ENCODE measurements at regions not wholly inside any gene's neighbourhood (a gene's known extent, or its start where the extent isn't known, plus 50 kb on each side); places are given as distances from the start of the nearest gene placed in this dataset.

- ATAC-seq (ENCODE audit: low read depth) (no peak), DNase-seq (no peak)
- H3K27me3 Mint-ChIP-seq, result peaks cover 14% of the 10 kb centered on the region
- H3K9me3 Mint-ChIP-seq, result peaks cover 5% of the 10 kb centered on the region
- H3K27ac Mint-ChIP-seq, result no peak overlapping the region
- no peak overlapping the region for H3K4me3 Mint-ChIP-seq
- POLR2A ChIA-PET, result no interaction called here
- no peaks in the 10 kb centered on the region for H3K36me3 Mint-ChIP-seq
- no peaks in the 10 kb centered on the region for H3K4me1 Mint-ChIP-seq
Observed at GRCh38 chr4:141290771-141291170, 70.1 kb downstream of the ZNF330 start.

GRCh38 chr4:141294306-141294705 is 73.6 kb downstream of the ZNF330 start:
- H3K4me1 Mint-ChIP-seq, result no peaks in the 10 kb centered on the region
- H3K9me3 Mint-ChIP-seq, result peaks cover 5% of the 10 kb centered on the region
- H3K27me3 Mint-ChIP-seq, result peaks cover 2% of the 10 kb centered on the region
- no peak for DNase-seq
- H3K36me3 Mint-ChIP-seq, result no peaks in the 10 kb centered on the region
- POLR2A ChIA-PET, result no interaction called here
- H3K4me3 Mint-ChIP-seq, result no peak overlapping the region
- H3K27ac Mint-ChIP-seq, result no peak overlapping the region
- no peak for ATAC-seq (ENCODE audit: low read depth)

- POLR2A ChIA-PET, result no interaction called here
- peaks cover 13% of the 10 kb centered on the region for H3K27me3 Mint-ChIP-seq
Observed at GRCh38 chr4:141301216-141301615, 80.5 kb downstream of the ZNF330 start.

GRCh38 chr4:141302924-141303323 is 82.2 kb downstream of the ZNF330 start:
- POLR2A ChIA-PET, result no interaction called here
- Mint-ChIP-seq H3K36me3 (no peaks in the 10 kb centered on the region), H3K27me3 (peaks cover 13% of the 10 kb centered on the region), H3K4me3 (no peak overlapping the region), H3K4me1 (peaks cover 6% of the 10 kb centered on the region), H3K27ac (no peak overlapping the region), H3K9me3 (no peaks in the 10 kb centered on the region)
- no peak for ATAC-seq (ENCODE audit: low read depth)
- no peak for DNase-seq

More at GRCh38 chr4:141301216-141301615, 80.5 kb downstream of the ZNF330 start:
- no peak for DNase-seq
- ATAC-seq (ENCODE audit: low read depth), result no peak
- Mint-ChIP-seq H3K9me3 (no peaks in the 10 kb centered on the region), H3K4me1 (no peaks in the 10 kb centered on the region), H3K27ac (no peak overlapping the region), H3K36me3 (no peaks in the 10 kb centered on the region), H3K4me3 (no peak overlapping the region)

GRCh38 chr4:141304346-141304745 is 83.7 kb downstream of the ZNF330 start:
- Mint-ChIP-seq H3K4me3 (no peak overlapping the region), H3K36me3 (no peaks in the 10 kb centered on the region), H3K27ac (no peak overlapping the region), H3K4me1 (peaks cover 6% of the 10 kb centered on the region), H3K27me3 (peaks cover 13% of the 10 kb centered on the region), H3K9me3 (no peaks in the 10 kb centered on the region)
- DNase-seq (no peak), ATAC-seq (ENCODE audit: low read depth) (no peak)
- POLR2A ChIA-PET, result no interaction called here

GRCh38 chr4:141306331-141306730 is 85.6 kb downstream of the ZNF330 start:
- DNase-seq, result no peak
- Mint-ChIP-seq H3K27ac (no peak overlapping the region), H3K9me3 (no peaks in the 10 kb centered on the region), H3K4me1 (peaks cover 6% of the 10 kb centered on the region), H3K27me3 (peaks cover 9% of the 10 kb centered on the region), H3K4me3 (no peak overlapping the region), H3K36me3 (no peaks in the 10 kb centered on the region)
- ATAC-seq (ENCODE audit: low read depth), result no peak
- POLR2A ChIA-PET, result no interaction called here

GRCh38 chr4:141307241-141307689 is 86.6 kb downstream of the ZNF330 start:
- Mint-ChIP-seq H3K27me3 (peaks cover 9% of the 10 kb centered on the region), H3K27ac (no peak overlapping the region), H3K9me3 (no peaks in the 10 kb centered on the region), H3K4me1 (peaks cover 6% of the 10 kb centered on the region), H3K36me3 (no peaks in the 10 kb centered on the region), H3K4me3 (no peak overlapping the region)
- peak; percentile 95 for ATAC-seq (ENCODE audit: low read depth)
- DNase-seq, result peak; percentile 79
- POLR2A ChIA-PET, result no interaction called here

GRCh38 chr4:141309874-141310273 is 89.2 kb downstream of the ZNF330 start:
- Mint-ChIP-seq H3K4me3 (no peak overlapping the region), H3K27me3 (peaks cover 13% of the 10 kb centered on the region)
- POLR2A ChIA-PET, result no interaction called here

GRCh38 chr4:141311246-141312204 is 90.8 kb downstream of the ZNF330 start:
- no peak overlapping the region for H3K4me3 Mint-ChIP-seq
- DNase-seq (no peak), ATAC-seq (ENCODE audit: low read depth) (no peak)
- peaks cover 6% of the 10 kb centered on the region for H3K4me1 Mint-ChIP-seq
- H3K27me3 Mint-ChIP-seq, result peaks cover 10% of the 10 kb centered on the region
- POLR2A ChIA-PET, result no interaction called here
- H3K27ac Mint-ChIP-seq, result no peak overlapping the region
- H3K36me3 Mint-ChIP-seq, result no peaks in the 10 kb centered on the region
- no peaks in the 10 kb centered on the region for H3K9me3 Mint-ChIP-seq

More at GRCh38 chr4:141309874-141310273, 89.2 kb downstream of the ZNF330 start:
- Mint-ChIP-seq H3K9me3 (no peaks in the 10 kb centered on the region), H3K36me3 (no peaks in the 10 kb centered on the region), H3K27ac (no peak overlapping the region), H3K4me1 (peaks cover 6% of the 10 kb centered on the region)
- DNase-seq (no peak), ATAC-seq (ENCODE audit: low read depth) (no peak)

GRCh38 chr4:141314627-141315026 is 93.9 kb downstream of the ZNF330 start:
- no peak overlapping the region for H3K4me3 Mint-ChIP-seq
- no peak for DNase-seq
- H3K4me1 Mint-ChIP-seq, result no peaks in the 10 kb centered on the region
- H3K9me3 Mint-ChIP-seq, result no peaks in the 10 kb centered on the region
- H3K27me3 Mint-ChIP-seq, result peaks cover 21% of the 10 kb centered on the region
- no peak for ATAC-seq (ENCODE audit: low read depth)
- H3K36me3 Mint-ChIP-seq, result no peaks in the 10 kb centered on the region
- no peak overlapping the region for H3K27ac Mint-ChIP-seq
- POLR2A ChIA-PET, result no interaction called here

GRCh38 chr4:141328560-141329173 is 108.0 kb downstream of the ZNF330 start:
- H3K4me3 Mint-ChIP-seq, result no peak overlapping the region
- no peaks in the 10 kb centered on the region for H3K36me3 Mint-ChIP-seq
- no peak for ATAC-seq (ENCODE audit: low read depth)
- no peaks in the 10 kb centered on the region for H3K9me3 Mint-ChIP-seq
- no peak overlapping the region for H3K27ac Mint-ChIP-seq
- no peak for DNase-seq
- no peaks in the 10 kb centered on the region for H3K4me1 Mint-ChIP-seq
- peaks cover 60% of the 10 kb centered on the region for H3K27me3 Mint-ChIP-seq
- POLR2A ChIA-PET, result no interaction called here

GRCh38 chr4:141329174-141329569 is 108.5 kb downstream of the ZNF330 start:
- ATAC-seq (ENCODE audit: low read depth) (no peak), DNase-seq (no peak)
- no peaks in the 10 kb centered on the region for H3K4me1 Mint-ChIP-seq
- H3K36me3 Mint-ChIP-seq, result no peaks in the 10 kb centered on the region
- POLR2A ChIA-PET, result no interaction called here
- no peak overlapping the region for H3K27ac Mint-ChIP-seq
- H3K4me3 Mint-ChIP-seq, result no peak overlapping the region
- peaks cover 61% of the 10 kb centered on the region for H3K27me3 Mint-ChIP-seq
- H3K9me3 Mint-ChIP-seq, result no peaks in the 10 kb centered on the region

GRCh38 chr4:141330616-141331015 is 109.9 kb downstream of the ZNF330 start:
- peaks cover 66% of the 10 kb centered on the region for H3K27me3 Mint-ChIP-seq
- H3K9me3 Mint-ChIP-seq, result no peaks in the 10 kb centered on the region
- no peaks in the 10 kb centered on the region for H3K4me1 Mint-ChIP-seq
- no peak overlapping the region for H3K4me3 Mint-ChIP-seq
- H3K36me3 Mint-ChIP-seq, result no peaks in the 10 kb centered on the region
- ATAC-seq (ENCODE audit: low read depth), result no peak
- no peak for DNase-seq
- no peak overlapping the region for H3K27ac Mint-ChIP-seq
- POLR2A ChIA-PET, result no interaction called here

Measured in activated naive CD8-positive, alpha-beta T cell treated with anti-CD3 and anti-CD28 coated beads, Interleukin-2, amount 10 ng/mL, durations not matched to agents 7 days and 5 days (primary cell).